22Rv1 (cell line): ENCODE measurements at regions not wholly inside any gene's neighbourhood (a gene's known extent, or its start where the extent isn't known, plus 50 kb on each side); places are given as distances from the start of the nearest gene placed in this dataset.

Experiments
- H3K27ac ChIP-seq: fragments of 450-650 bp; 2 replicates; pipeline ENCODE4 v1.5.1; 2017
- CTCF ChIP-seq: fragments of 450-650 bp; IDR thresholded peaks from 2 replicates; pipeline ENCODE4 v1.5.1; 2017; ENCODE audit warnings: mild to moderate bottlenecking
- ZFX ChIP-seq: fragments of 450-650 bp; IDR thresholded peaks from 2 replicates; pipeline ENCODE4 v1.6.1; 2017; ENCODE audit warnings: antibody characterized with exemption, borderline replicate concordance

- no peak overlapping the region for H3K27ac ChIP-seq
- TF ChIP-seq CTCF, result peak; percentile 68
- no peak for TF ChIP-seq ZFX
Measured at GRCh38 chr2:41869542-41870264, 178.1 kb upstream of the PKDCC start.

- H3K27ac ChIP-seq, result no peak overlapping the region
- TF ChIP-seq CTCF, result no peak
- TF ChIP-seq ZFX, result no peak
Measured at GRCh38 chr2:41870265-41870585, 177.6 kb upstream of the PKDCC start.

GRCh38 chr2:41871080-41871479, 176.7 kb upstream of the PKDCC start:
- H3K27ac ChIP-seq, result no peak overlapping the region
- no peak for TF ChIP-seq ZFX
- TF ChIP-seq CTCF, result no peak

- no peak overlapping the region for H3K27ac ChIP-seq
- TF ChIP-seq CTCF, result no peak
- TF ChIP-seq ZFX, result no peak
Measured at GRCh38 chr2:41872646-41873045, 175.2 kb upstream of the PKDCC start.

- TF ChIP-seq CTCF, result no peak
- no peak for TF ChIP-seq ZFX
- H3K27ac ChIP-seq, result no peak overlapping the region
Measured at GRCh38 chr2:41873102-41874031, 174.5 kb upstream of the PKDCC start.

- TF ChIP-seq CTCF, result no peak
- TF ChIP-seq ZFX, result no peak
- H3K27ac ChIP-seq, result no peak overlapping the region
Measured at GRCh38 chr2:41877114-41877678, 170.6 kb upstream of the PKDCC start.
